ENCODE measurements at regions not wholly inside any gene's neighbourhood (a gene's known extent, or its start where the extent isn't known, plus 50 kb on each side); places are given as distances from the start of the nearest gene placed in this dataset.

DNA sequence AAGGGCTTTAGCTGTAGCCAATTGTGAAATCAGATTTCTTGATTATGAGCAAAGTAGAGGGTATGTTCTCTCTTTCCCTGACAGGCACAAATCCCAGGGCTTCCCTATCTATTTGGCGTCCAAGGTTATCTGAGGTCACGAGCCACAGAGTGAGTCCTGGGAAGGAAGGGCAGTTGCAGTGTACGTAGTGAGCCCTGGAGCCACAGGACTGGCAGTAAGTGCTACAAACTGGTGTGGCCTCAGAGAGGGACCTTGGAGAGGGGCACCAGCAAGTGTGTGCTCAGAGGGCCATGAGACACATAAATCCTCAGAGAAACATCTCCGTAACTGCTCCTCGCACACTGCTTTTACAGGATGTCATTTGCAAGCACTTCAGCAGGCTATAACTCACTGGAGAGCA is 115.5 kb upstream of the SH3BP4 start:
- Histone ChIP-seq H3K27me3 (ENCODE audit: control insufficient read depth in 1 of 2, insufficient read depth in 2 of 2, low read length in 2 of 2) (no peaks in the 10 kb centered on the region), H3K36me3 (ENCODE audit: control insufficient read depth in 1 of 2, insufficient read depth in 2 of 2, low read length in 2 of 2) (no peaks in the 10 kb centered on the region), H3K9ac (ENCODE audit: low read depth in 1 of 2, low read length in 2 of 2) (no peak overlapping the region), H3K4me1 (ENCODE audit: control insufficient read depth in 1 of 2, insufficient read depth in 2 of 2, low read length in 2 of 2) (peaks cover 0 to 3% of the 10 kb centered on the region in 2 donors), H3K9me3 (ENCODE audit: control insufficient read depth in 1 of 2, low read length in 2 of 2) (no peaks in the 10 kb centered on the region), H3K4me3 (ENCODE audit: low read depth in 1 of 2, low read length in 2 of 2) (no peak overlapping the region), H3K27ac (ENCODE audit: low read depth, low read length) (no peak overlapping the region)

DNA sequence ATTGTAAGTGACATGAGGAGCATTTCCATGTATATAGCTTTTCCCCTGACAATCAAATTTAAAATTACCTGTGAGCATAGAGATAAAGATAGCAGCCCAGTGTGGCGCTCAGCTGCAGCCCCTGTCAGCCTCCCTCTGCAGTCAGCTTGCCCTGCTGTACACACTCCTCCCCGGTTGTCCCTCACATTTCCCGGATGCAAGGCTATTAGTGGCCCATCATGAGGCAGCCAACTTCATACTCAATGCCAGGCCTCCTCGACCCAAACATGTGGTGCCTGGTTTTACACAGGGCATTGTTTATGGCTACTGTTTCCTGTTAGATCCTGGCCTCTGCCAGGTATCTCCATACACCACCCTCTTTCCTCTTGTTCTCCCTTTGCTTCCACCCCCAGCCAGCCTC is 116.1 kb upstream of the SH3BP4 start:
- Histone ChIP-seq H3K4me3 (ENCODE audit: low read depth in 1 of 2, low read length in 2 of 2) (no peak overlapping the region), H3K4me1 (ENCODE audit: control insufficient read depth in 1 of 2, insufficient read depth in 2 of 2, low read length in 2 of 2) (peaks cover 0 to 3% of the 10 kb centered on the region in 2 donors), H3K27ac (ENCODE audit: low read depth, low read length) (no peak overlapping the region), H3K9ac (ENCODE audit: low read depth in 1 of 2, low read length in 2 of 2) (no peak overlapping the region), H3K9me3 (ENCODE audit: control insufficient read depth in 1 of 2, low read length in 2 of 2) (no peaks in the 10 kb centered on the region), H3K27me3 (ENCODE audit: control insufficient read depth in 1 of 2, insufficient read depth in 2 of 2, low read length in 2 of 2) (no peaks in the 10 kb centered on the region), H3K36me3 (ENCODE audit: control insufficient read depth in 1 of 2, insufficient read depth in 2 of 2, low read length in 2 of 2) (no peaks in the 10 kb centered on the region)

DNA sequence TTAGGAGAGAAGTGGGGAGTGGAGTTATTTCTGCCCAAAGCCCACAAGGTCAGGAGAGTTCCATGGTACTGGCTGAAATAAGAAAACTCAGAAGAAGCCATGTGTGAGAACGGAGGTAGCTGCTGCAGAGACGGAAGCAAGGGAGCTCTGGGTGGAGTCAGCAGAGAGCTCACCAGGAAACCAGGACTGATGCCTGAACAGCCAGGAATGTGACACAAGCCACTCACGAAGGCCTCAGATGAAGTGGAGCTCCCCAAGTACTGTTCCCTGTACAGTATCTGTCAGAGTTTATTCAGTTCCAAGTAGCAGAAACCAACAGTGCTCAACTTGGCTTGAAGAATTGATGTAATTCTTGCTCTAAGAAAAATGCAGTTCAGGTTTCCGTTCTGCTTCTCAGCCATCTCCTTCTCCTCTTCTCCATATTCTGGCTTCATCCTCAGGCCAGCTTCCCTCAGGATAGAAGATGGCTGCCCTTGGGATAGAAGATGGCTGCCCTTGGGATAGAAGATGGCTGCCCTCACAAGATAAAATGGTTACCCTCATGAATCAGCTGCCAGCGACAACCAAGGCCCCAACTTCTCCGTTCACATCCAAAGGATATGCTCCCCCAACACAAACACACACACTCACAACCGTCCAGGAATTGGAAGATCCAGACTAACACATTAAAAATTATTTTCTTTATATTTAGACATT is 117.4 kb upstream of the SH3BP4 start:
- H3K9ac ChIP-seq (ENCODE audit: low read depth in 1 of 2, low read length in 2 of 2) = no peak overlapping the region
- H3K36me3 ChIP-seq (ENCODE audit: control insufficient read depth in 1 of 2, insufficient read depth in 2 of 2, low read length in 2 of 2) = no peaks in the 10 kb centered on the region
- no peak overlapping the region for H3K4me3 ChIP-seq (ENCODE audit: low read depth in 1 of 2, low read length in 2 of 2)
- no peaks in the 10 kb centered on the region for H3K9me3 ChIP-seq (ENCODE audit: control insufficient read depth in 1 of 2, low read length in 2 of 2)
- H3K27me3 ChIP-seq (ENCODE audit: control insufficient read depth in 1 of 2, insufficient read depth in 2 of 2, low read length in 2 of 2) = no peaks in the 10 kb centered on the region
- H3K27ac ChIP-seq (ENCODE audit: low read depth, low read length) = no peak overlapping the region
- no peaks in the 10 kb centered on the region for H3K4me1 ChIP-seq (ENCODE audit: control insufficient read depth in 1 of 2, insufficient read depth in 2 of 2, low read length in 2 of 2)

DNA sequence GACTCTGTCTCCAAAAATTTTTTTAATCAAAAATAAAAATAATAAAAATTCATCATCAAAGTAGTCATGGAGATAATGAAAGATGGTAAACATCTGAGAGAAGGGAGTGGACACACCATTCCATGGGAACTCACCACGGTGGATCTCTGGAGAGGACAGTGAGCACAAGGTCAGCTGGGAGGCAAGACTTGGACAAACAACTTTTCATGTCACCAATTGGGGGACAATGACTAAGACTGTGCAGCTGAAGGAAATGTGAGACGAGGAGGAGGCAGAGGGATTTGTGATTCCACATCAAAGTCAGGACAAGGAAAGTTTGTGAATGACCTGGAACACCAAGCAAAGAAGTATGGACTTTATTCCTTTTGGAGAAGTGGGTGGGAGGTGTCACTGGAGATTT is 121.0 kb upstream of the SH3BP4 start:
- H3K27ac ChIP-seq (ENCODE audit: low read depth, low read length) = no peak overlapping the region
- no peak overlapping the region for H3K4me3 ChIP-seq (ENCODE audit: low read depth in 1 of 2, low read length in 2 of 2)
- no peaks in the 10 kb centered on the region for H3K9me3 ChIP-seq (ENCODE audit: control insufficient read depth in 1 of 2, low read length in 2 of 2)
- no peaks in the 10 kb centered on the region for H3K36me3 ChIP-seq (ENCODE audit: control insufficient read depth in 1 of 2, insufficient read depth in 2 of 2, low read length in 2 of 2)
- H3K9ac ChIP-seq (ENCODE audit: low read depth in 1 of 2, low read length in 2 of 2) = no peak overlapping the region
- H3K4me1 ChIP-seq (ENCODE audit: control insufficient read depth in 1 of 2, insufficient read depth in 2 of 2, low read length in 2 of 2) = peaks cover 5% of the 10 kb centered on the region in 2 donors
- H3K27me3 ChIP-seq (ENCODE audit: control insufficient read depth in 1 of 2, insufficient read depth in 2 of 2, low read length in 2 of 2) = no peaks in the 10 kb centered on the region

DNA sequence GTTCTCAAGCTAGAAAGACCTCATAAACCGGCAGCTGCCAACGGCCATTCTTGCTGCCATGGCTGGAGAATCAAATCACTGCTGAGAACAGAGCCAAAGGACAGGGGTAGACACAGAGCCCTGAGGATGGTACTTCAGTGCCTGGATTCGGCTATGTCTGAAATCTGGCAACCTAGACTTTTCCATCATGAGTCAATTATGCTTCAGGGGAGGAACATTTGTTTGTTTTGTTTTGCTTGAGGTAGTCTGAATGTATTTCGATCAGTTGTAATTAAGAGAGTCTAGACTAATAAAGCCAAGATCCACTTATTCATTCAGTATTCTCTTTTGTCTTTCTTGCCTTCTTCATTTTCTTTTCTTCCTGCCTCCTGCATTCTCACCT is 122.8 kb upstream of the SH3BP4 start:
- no peak overlapping the region for H3K27ac ChIP-seq (ENCODE audit: low read depth, low read length)
- no peak overlapping the region for H3K9ac ChIP-seq (ENCODE audit: low read depth in 1 of 2, low read length in 2 of 2)

DNA sequence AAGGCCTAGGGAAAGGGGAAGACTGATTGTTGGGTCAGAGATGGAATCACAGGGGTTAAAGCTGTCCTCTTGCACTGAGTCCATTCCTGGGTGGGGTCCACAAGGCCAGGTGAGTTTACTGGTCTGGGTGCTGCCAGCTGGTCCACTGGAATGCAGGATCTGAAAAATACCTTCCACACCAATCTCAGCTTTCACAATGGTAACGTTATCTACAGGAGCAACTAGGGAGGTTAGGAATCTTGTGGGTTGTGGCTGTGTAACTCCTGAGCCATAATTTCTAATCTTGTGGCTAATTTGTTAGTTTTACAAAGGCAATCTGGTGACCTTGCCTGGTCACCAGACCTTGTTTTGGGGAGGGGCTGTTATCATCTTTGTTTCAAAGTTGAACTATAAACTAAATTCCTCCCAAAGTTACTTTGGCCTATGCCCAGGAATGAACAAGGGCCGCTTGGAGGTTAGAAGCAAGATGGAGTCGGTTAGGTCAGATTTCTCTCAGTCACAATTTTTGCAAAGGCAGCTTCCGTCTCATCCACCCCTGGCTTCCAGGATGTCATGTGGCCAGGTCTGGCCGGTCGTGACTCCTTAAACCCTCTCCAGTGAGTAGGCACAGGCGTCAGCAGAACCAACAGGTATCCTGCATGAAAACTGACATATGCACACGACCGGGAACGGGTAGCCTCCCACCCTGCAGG is 123.3 kb upstream of the SH3BP4 start:
- H3K27me3 ChIP-seq (ENCODE audit: control insufficient read depth in 1 of 2, insufficient read depth in 2 of 2, low read length in 2 of 2) = no peaks in the 10 kb centered on the region
- no peaks in the 10 kb centered on the region for H3K36me3 ChIP-seq (ENCODE audit: control insufficient read depth in 1 of 2, insufficient read depth in 2 of 2, low read length in 2 of 2)
- H3K9ac ChIP-seq (ENCODE audit: low read depth in 1 of 2, low read length in 2 of 2) = no peak overlapping the region
- no peaks in the 10 kb centered on the region for H3K9me3 ChIP-seq (ENCODE audit: control insufficient read depth in 1 of 2, low read length in 2 of 2)
- no peak overlapping the region for H3K4me3 ChIP-seq (ENCODE audit: low read depth in 1 of 2, low read length in 2 of 2)
- no peak overlapping the region for H3K27ac ChIP-seq (ENCODE audit: low read depth, low read length)
- peaks cover 5 to 9% of the 10 kb centered on the region in 2 donors for H3K4me1 ChIP-seq (ENCODE audit: control insufficient read depth in 1 of 2, insufficient read depth in 2 of 2, low read length in 2 of 2)

More for the DNA sequence above, 122.8 kb upstream of the SH3BP4 start:
- Histone ChIP-seq H3K36me3 (ENCODE audit: control insufficient read depth in 1 of 2, insufficient read depth in 2 of 2, low read length in 2 of 2) (no peaks in the 10 kb centered on the region), H3K4me1 (ENCODE audit: control insufficient read depth in 1 of 2, insufficient read depth in 2 of 2, low read length in 2 of 2) (peaks cover 5 to 6% of the 10 kb centered on the region in 2 donors), H3K9me3 (ENCODE audit: control insufficient read depth in 1 of 2, low read length in 2 of 2) (no peaks in the 10 kb centered on the region), H3K4me3 (ENCODE audit: low read depth in 1 of 2, low read length in 2 of 2) (no peak overlapping the region), H3K27me3 (ENCODE audit: control insufficient read depth in 1 of 2, insufficient read depth in 2 of 2, low read length in 2 of 2) (no peaks in the 10 kb centered on the region)

DNA sequence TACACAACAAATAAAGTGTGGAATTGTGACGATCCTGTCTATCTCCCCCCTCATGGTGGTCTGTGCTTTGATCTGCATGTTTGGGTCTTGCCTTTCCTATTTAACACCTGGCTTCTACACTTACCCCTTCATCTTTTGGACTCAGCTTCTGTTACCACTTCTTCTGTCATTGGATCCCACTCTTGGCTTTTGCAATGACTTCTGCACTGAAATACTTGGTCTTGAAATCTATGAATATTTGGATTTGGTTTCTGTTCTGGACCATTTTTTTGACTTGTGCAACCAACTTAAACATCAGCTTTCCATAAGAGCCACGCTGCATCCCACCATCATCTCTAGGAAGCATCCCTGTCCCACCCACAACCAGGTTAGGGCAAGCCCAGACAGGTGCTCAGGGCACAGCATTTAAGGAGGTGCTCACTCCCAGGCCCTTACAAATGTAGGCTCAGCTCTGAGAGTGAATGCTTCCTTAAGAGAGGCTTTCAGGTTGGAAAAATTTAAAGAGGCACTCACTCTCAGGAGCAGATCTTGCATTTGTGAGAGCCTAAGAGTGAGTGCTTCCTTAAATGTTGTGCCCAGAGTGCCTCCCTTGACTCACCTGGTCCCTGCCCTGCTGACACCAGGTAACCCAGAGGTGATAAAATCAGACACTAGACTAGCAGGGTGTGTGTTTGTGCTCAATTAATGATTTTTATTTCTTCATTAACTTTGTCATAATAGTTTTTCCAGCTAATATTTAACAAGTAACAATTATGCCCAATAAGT is 124.5 kb upstream of the SH3BP4 start:
- Histone ChIP-seq H3K9ac (ENCODE audit: low read depth in 1 of 2, low read length in 2 of 2) (no peak overlapping the region), H3K4me1 (ENCODE audit: control insufficient read depth in 1 of 2, insufficient read depth in 2 of 2, low read length in 2 of 2) (peaks cover 5 to 9% of the 10 kb centered on the region in 2 donors), H3K9me3 (ENCODE audit: control insufficient read depth in 1 of 2, low read length in 2 of 2) (no peaks in the 10 kb centered on the region), H3K36me3 (ENCODE audit: control insufficient read depth in 1 of 2, insufficient read depth in 2 of 2, low read length in 2 of 2) (no peaks in the 10 kb centered on the region), H3K27me3 (ENCODE audit: control insufficient read depth in 1 of 2, insufficient read depth in 2 of 2, low read length in 2 of 2) (no peaks in the 10 kb centered on the region), H3K27ac (ENCODE audit: low read depth, low read length) (no peak overlapping the region), H3K4me3 (ENCODE audit: low read depth in 1 of 2, low read length in 2 of 2) (no peak overlapping the region)

DNA sequence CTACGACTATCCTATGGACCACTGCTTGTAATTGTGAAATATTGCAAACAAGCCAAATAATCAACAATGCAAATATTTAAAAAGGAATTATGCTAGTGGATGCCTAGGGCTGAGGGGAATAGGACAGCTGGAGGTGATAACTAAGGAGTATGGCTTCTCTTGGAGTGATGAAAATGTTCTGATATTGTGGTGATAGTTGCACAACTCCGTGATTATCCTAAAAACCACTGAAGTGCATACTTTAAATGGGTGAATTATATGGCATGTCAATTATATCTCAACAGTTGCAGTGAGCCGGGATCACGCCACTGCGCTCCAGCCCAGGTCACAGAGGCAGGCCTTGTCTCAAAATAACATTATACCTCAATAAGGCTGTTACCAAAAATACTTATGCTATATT is 125.1 kb upstream of the SH3BP4 start:
- Histone ChIP-seq H3K27ac (ENCODE audit: low read depth, low read length) (no peak overlapping the region), H3K9me3 (ENCODE audit: control insufficient read depth in 1 of 2, low read length in 2 of 2) (no peaks in the 10 kb centered on the region), H3K4me3 (ENCODE audit: low read depth in 1 of 2, low read length in 2 of 2) (no peak overlapping the region), H3K9ac (ENCODE audit: low read depth in 1 of 2, low read length in 2 of 2) (no peak overlapping the region), H3K4me1 (ENCODE audit: control insufficient read depth in 1 of 2, insufficient read depth in 2 of 2, low read length in 2 of 2) (peaks cover 5 to 9% of the 10 kb centered on the region in 2 donors), H3K27me3 (ENCODE audit: control insufficient read depth in 1 of 2, insufficient read depth in 2 of 2, low read length in 2 of 2) (no peaks in the 10 kb centered on the region), H3K36me3 (ENCODE audit: control insufficient read depth in 1 of 2, insufficient read depth in 2 of 2, low read length in 2 of 2) (no peaks in the 10 kb centered on the region)

DNA sequence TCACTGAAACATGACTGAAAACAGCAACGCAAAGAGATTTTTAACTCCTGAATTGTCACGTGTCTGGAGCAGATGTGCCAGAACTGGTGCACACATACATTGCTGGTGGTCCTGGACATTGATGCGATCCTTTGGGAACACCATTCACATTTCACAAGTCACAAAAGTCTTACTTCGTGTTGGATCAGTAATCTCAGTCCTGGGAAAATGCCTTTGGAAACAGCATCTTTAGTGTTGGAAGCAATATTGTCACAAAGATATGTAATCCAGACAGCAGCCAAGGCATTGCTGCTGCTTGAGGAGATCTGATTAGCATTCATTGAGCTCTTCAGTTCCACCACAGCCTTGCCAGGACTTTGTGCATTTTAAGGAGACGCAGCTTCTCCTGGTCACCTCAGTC is 126.2 kb upstream of the SH3BP4 start:
- Histone ChIP-seq H3K4me3 (ENCODE audit: low read depth in 1 of 2, low read length in 2 of 2) (no peak overlapping the region), H3K9me3 (ENCODE audit: control insufficient read depth in 1 of 2, low read length in 2 of 2) (no peaks in the 10 kb centered on the region), H3K4me1 (ENCODE audit: control insufficient read depth in 1 of 2, insufficient read depth in 2 of 2, low read length in 2 of 2) (peaks cover 5 to 9% of the 10 kb centered on the region in 2 donors), H3K27me3 (ENCODE audit: control insufficient read depth in 1 of 2, insufficient read depth in 2 of 2, low read length in 2 of 2) (no peaks in the 10 kb centered on the region), H3K27ac (ENCODE audit: low read depth, low read length) (no peak overlapping the region), H3K36me3 (ENCODE audit: control insufficient read depth in 1 of 2, insufficient read depth in 2 of 2, low read length in 2 of 2) (no peaks in the 10 kb centered on the region), H3K9ac (ENCODE audit: low read depth in 1 of 2, low read length in 2 of 2) (no peak overlapping the region)

DNA sequence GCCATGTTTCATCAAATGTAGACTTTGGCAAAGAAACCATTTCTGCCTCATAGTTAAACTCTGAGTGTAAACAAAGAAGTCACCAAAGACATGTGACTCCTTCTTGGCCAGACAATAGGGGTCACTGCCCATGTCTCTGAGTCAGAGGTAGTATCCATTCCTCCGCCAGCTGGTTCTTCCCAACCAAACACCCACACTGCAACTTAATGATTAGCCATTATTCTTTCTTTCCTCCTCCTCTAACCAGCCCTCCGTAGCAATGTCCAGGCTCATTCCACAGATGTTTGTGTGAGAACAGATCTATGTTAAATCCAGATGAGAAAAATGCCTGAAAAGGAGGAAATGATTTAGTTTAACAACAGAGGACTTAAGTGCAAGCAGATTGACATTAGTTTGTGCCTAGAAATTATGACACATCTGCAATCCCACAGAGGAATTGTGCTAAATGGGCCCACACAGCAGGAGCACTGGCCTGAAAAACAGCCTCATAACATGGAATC is 127.9 kb upstream of the SH3BP4 start:
- Histone ChIP-seq H3K9ac (ENCODE audit: low read depth in 1 of 2, low read length in 2 of 2) (no peak overlapping the region), H3K27me3 (ENCODE audit: control insufficient read depth in 1 of 2, insufficient read depth in 2 of 2, low read length in 2 of 2) (no peaks in the 10 kb centered on the region), H3K9me3 (ENCODE audit: control insufficient read depth in 1 of 2, low read length in 2 of 2) (no peaks in the 10 kb centered on the region), H3K4me3 (ENCODE audit: low read depth in 1 of 2, low read length in 2 of 2) (no peak overlapping the region), H3K36me3 (ENCODE audit: control insufficient read depth in 1 of 2, insufficient read depth in 2 of 2, low read length in 2 of 2) (no peaks in the 10 kb centered on the region), H3K27ac (ENCODE audit: low read depth, low read length) (peak overlapping the region; percentile 1), H3K4me1 (ENCODE audit: control insufficient read depth in 1 of 2, insufficient read depth in 2 of 2, low read length in 2 of 2) (peaks cover 5 to 9% of the 10 kb centered on the region in 2 donors)
